ENCODE measurements at regions not wholly inside any gene's neighbourhood (a gene's known extent, or its start where the extent isn't known, plus 50 kb on each side); places are given as distances from the start of the nearest gene placed in this dataset.

DNA sequence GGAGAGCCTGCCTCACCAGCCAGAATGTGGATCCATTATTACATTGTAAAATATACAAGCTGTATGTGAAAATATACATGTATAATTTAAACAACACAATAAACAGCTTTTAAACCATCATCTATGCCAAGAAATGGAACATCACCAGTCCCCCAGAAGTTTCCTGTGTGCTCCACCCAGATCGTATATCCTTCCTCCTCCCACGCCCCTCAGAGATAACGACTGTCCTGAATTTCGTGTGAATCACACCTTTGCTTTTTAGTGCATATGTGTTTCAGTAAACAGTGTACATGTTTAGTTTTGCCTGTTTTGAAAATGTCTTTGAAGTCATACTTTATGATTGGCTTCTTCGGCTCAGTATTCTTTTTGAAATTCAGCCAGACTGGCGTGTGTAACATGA is 134.6 kb upstream of the MYO10 start:
- no peaks in the 10 kb centered on the region for H3K4me1 Mint-ChIP-seq (ENCODE audit: low read depth, unreplicated experiment)
- H3K27me3 Mint-ChIP-seq (ENCODE audit: unreplicated experiment), result peaks cover 4% of the 10 kb centered on the region
- H3K9me3 Mint-ChIP-seq (ENCODE audit: unreplicated experiment), result no peaks in the 10 kb centered on the region
- no peak overlapping the region for H3K27ac Mint-ChIP-seq (ENCODE audit: unreplicated experiment)
- no peak for DNase-seq
- no peak overlapping the region for H3K4me3 Mint-ChIP-seq (ENCODE audit: unreplicated experiment)
- H3K36me3 Mint-ChIP-seq (ENCODE audit: unreplicated experiment), result no peaks in the 10 kb centered on the region
- TF ChIP-seq CTCF (IDR thresholded peaks at IDR 0.05; ENCODE audit: partially characterized antibody, unreplicated experiment), result no peak

- no peaks in the 10 kb centered on the region for H3K4me1 Mint-ChIP-seq (ENCODE audit: low read depth, unreplicated experiment)
- no peak for TF ChIP-seq CTCF (IDR thresholded peaks at IDR 0.05; ENCODE audit: partially characterized antibody, unreplicated experiment)
- no peak for DNase-seq
- no peak overlapping the region for H3K4me3 Mint-ChIP-seq (ENCODE audit: unreplicated experiment)
- H3K27me3 Mint-ChIP-seq (ENCODE audit: unreplicated experiment), result peaks cover 2% of the 10 kb centered on the region
- no peaks in the 10 kb centered on the region for H3K36me3 Mint-ChIP-seq (ENCODE audit: unreplicated experiment)
- no peaks in the 10 kb centered on the region for H3K9me3 Mint-ChIP-seq (ENCODE audit: unreplicated experiment)
- no peak overlapping the region for H3K27ac Mint-ChIP-seq (ENCODE audit: unreplicated experiment)
These were observed 139.1 kb upstream of the MYO10 start for GRCh38 chr5:17075236-17075635.

- H3K27ac Mint-ChIP-seq (ENCODE audit: unreplicated experiment), result no peak overlapping the region
- DNase-seq, result no peak
- TF ChIP-seq CTCF (IDR thresholded peaks at IDR 0.05; ENCODE audit: partially characterized antibody, unreplicated experiment), result no peak
- peaks cover 2% of the 10 kb centered on the region for H3K27me3 Mint-ChIP-seq (ENCODE audit: unreplicated experiment)
- no peaks in the 10 kb centered on the region for H3K9me3 Mint-ChIP-seq (ENCODE audit: unreplicated experiment)
- H3K4me3 Mint-ChIP-seq (ENCODE audit: unreplicated experiment), result no peak overlapping the region
- H3K4me1 Mint-ChIP-seq (ENCODE audit: low read depth, unreplicated experiment), result no peaks in the 10 kb centered on the region
- no peaks in the 10 kb centered on the region for H3K36me3 Mint-ChIP-seq (ENCODE audit: unreplicated experiment)
These were observed 140.2 kb upstream of the MYO10 start for GRCh38 chr5:17076272-17076671.

DNA sequence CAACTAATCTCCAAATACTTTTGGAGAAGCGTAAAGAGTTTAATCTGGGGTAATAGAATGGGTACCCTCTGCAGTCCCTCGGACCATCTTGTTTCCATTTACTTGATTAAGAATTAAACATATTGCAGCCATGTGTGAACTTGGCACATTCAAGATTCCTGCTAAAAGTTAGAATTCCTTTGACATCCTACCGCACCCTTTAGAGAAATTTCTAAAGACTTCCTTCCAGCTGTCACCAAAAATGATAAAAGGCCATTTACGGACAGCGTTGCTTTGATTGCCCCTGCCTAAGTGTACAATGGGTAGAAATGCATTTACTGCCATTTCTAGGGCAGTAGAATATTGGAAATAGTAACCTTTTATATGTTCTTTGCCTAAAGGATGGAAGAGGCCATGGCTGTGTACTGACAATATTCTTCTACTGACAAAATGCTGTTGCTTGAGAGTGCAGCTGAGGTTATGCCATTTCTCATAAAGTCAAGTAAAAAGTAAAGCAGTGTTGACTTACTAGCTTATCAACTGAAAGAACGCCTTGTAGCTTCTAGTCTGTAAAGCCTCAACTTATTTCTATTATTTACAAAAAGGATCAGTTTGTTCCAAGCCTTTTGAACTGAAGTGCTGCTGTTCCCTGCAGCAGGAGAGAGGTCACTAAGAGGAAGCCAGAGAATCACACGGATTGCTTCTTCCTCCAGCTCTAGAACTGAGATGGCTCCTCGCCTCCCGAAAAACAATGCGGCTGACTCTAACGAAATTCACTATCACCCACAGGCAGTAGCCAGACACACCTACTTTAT is 139.8 kb upstream of the BASP1 start:
- Mint-ChIP-seq H3K27me3 (ENCODE audit: unreplicated experiment) (peaks cover 2% of the 10 kb centered on the region), H3K4me3 (ENCODE audit: unreplicated experiment) (no peak overlapping the region), H3K27ac (ENCODE audit: unreplicated experiment) (no peak overlapping the region), H3K36me3 (ENCODE audit: unreplicated experiment) (no peaks in the 10 kb centered on the region), H3K9me3 (ENCODE audit: unreplicated experiment) (no peaks in the 10 kb centered on the region), H3K4me1 (ENCODE audit: low read depth, unreplicated experiment) (no peaks in the 10 kb centered on the region)
- no peak for DNase-seq
- TF ChIP-seq CTCF (IDR thresholded peaks at IDR 0.05; ENCODE audit: partially characterized antibody, unreplicated experiment), result no peak

DNA sequence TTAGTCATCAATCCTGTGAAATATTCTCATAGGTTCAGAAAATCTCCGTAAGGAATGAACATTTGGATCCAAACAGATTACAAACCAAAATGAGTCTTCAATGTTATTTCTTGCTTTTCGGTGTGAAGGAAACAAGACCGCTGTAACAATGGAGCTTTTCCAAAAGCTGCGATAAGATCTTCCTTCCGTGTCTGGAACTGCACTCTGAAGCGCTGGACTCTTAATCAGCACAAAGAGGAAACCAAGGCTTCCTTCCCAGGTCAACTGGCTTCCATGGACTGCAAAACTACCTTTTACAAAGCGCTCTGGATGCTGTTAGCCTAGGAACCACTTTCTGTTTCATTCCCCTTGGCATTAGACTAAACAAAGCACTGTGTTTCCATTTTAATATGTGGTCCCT is 137.9 kb upstream of the BASP1 start:
- DNase-seq, result no peak
- TF ChIP-seq CTCF (IDR thresholded peaks at IDR 0.05; ENCODE audit: partially characterized antibody, unreplicated experiment), result no peak
- H3K9me3 Mint-ChIP-seq (ENCODE audit: unreplicated experiment), result no peaks in the 10 kb centered on the region
- H3K27ac Mint-ChIP-seq (ENCODE audit: unreplicated experiment), result no peak overlapping the region
- H3K27me3 Mint-ChIP-seq (ENCODE audit: unreplicated experiment), result no peaks in the 10 kb centered on the region
- H3K4me1 Mint-ChIP-seq (ENCODE audit: low read depth, unreplicated experiment), result no peaks in the 10 kb centered on the region
- no peak overlapping the region for H3K4me3 Mint-ChIP-seq (ENCODE audit: unreplicated experiment)
- no peaks in the 10 kb centered on the region for H3K36me3 Mint-ChIP-seq (ENCODE audit: unreplicated experiment)

Data from glutamatergic neuron (in vitro differentiated cells).